Nephron progenitor cell (in vitro differentiated cells): ENCODE measurements at regions not wholly inside any gene's neighbourhood (a gene's known extent, or its start where the extent isn't known, plus 50 kb on each side); places are given as distances from the start of the nearest gene placed in this dataset.

Experiments
- DNase-seq: peaks from one replicate; pipeline ENCODE4 v3.0.0; 2021
- H3K27ac Mint-ChIP-seq: 2 replicates; pipeline ENCODE4 v1.8.0; 2021; ENCODE audit warnings: mild to moderate bottlenecking, moderate library complexity, mixed read lengths
- H3K27me3 Mint-ChIP-seq: 2 replicates; pipeline ENCODE4 v1.8.0; 2021; ENCODE audit warnings: mild to moderate bottlenecking, low read depth, mixed read lengths; ENCODE audit not compliant: poor library complexity
- H3K36me3 Mint-ChIP-seq: 2 replicates; pipeline ENCODE4 v1.8.0; 2021; ENCODE audit warnings: low read depth, mixed read lengths
- H3K4me1 Mint-ChIP-seq: 2 replicates; pipeline ENCODE4 v1.8.0; 2021; ENCODE audit warnings: mixed read lengths
- H3K4me3 Mint-ChIP-seq: 2 replicates; pipeline ENCODE4 v1.8.0; 2021; ENCODE audit warnings: mild to moderate bottlenecking, moderate library complexity, mixed read lengths
- H3K9me3 Mint-ChIP-seq: 2 replicates; pipeline ENCODE4 v1.8.0; 2021; ENCODE audit warnings: mild to moderate bottlenecking, moderate library complexity, mixed read lengths
- TF ChIP-seq, protein P1 (sequence below): fragments of 200-600 bp; sonication (generic); IDR thresholded peaks from 2 replicates; pipeline ENCODE4 v1.5.0; 2021; ENCODE audit warnings: antibody characterized with exemption

DNA sequence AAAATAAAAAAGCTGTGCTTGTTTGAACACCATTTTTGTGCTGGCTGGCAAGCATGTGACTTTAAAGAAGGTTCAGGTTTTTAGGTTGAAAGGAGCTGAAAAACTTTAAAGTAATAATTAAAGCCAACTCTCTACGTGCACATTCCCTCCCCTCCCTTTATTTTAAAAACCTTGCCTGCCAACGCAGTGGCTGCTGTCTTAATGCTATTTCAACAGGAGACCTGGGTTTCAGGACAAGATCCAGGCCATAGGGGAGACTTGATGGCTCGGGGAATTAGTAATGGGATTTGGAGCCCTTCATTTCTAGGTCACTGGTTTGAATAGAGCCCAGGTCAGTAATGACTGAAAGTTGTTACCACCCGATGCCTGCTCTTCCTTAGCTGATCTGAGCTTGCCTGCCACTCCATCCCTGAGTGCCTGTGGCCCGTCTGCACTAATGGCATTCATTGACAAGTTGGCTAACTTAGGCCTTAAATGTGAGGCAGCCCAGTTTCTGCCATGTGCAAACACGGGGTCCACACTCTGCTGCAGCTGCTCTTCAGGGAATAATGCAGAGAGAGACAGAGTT lies 1233.2 kb upstream of the ZEB2 start:
- Mint-ChIP-seq H3K27ac (peak overlapping the region; percentile 49), H3K36me3 (no peaks in the 10 kb centered on the region), H3K9me3 (no peaks in the 10 kb centered on the region), H3K4me3 (no peak overlapping the region), H3K4me1 (peaks cover 43% of the 10 kb centered on the region), H3K27me3 (no peaks in the 10 kb centered on the region)
- TF ChIP-seq, protein P1, sequence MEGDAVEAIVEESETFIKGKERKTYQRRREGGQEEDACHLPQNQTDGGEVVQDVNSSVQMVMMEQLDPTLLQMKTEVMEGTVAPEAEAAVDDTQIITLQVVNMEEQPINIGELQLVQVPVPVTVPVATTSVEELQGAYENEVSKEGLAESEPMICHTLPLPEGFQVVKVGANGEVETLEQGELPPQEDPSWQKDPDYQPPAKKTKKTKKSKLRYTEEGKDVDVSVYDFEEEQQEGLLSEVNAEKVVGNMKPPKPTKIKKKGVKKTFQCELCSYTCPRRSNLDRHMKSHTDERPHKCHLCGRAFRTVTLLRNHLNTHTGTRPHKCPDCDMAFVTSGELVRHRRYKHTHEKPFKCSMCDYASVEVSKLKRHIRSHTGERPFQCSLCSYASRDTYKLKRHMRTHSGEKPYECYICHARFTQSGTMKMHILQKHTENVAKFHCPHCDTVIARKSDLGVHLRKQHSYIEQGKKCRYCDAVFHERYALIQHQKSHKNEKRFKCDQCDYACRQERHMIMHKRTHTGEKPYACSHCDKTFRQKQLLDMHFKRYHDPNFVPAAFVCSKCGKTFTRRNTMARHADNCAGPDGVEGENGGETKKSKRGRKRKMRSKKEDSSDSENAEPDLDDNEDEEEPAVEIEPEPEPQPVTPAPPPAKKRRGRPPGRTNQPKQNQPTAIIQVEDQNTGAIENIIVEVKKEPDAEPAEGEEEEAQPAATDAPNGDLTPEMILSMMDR, result no peak
- no peak for DNase-seq

DNA sequence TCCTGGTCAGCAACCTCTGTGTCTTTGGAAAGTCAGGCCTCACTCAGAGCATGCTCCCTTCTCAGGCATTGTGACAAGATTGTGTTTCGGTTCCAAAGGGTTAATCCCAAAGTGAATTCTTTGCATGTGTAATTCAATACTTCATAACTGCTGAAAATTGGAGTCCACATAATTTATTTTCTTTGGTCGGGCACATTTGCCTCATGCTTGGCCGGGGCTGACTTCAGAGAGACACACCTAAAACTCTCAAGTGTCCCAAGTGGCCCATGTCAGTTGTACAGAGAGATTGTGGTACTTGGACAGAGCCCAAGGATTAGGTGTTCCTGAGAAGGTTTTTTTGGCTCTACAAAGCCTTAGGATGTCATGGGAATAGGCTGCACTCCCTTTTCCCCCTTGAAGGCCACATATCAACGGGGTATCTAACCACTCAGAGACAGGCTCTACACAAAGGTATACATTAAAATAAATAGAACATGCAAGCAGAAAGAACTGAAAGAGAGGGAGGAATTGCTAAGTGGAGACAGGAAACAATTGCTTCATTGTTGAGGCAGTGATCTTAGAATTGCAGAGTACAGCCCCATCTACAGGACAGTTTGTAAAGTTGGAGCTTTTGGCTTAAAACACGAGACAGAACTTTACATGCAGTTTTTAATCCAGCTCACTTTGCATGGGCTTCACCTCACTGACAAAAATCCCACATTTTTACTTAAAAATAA lies 1232.3 kb upstream of the ZEB2 start:
- no peaks in the 10 kb centered on the region for H3K9me3 Mint-ChIP-seq
- H3K4me1 Mint-ChIP-seq, result peaks cover 43% of the 10 kb centered on the region
- H3K27ac Mint-ChIP-seq, result peak overlapping the region; percentile 83
- no peaks in the 10 kb centered on the region for H3K27me3 Mint-ChIP-seq
- DNase-seq, result peak; percentile 4
- TF ChIP-seq, protein P1, result peak; percentile 65
- H3K4me3 Mint-ChIP-seq, result no peak overlapping the region
- no peaks in the 10 kb centered on the region for H3K36me3 Mint-ChIP-seq

DNA sequence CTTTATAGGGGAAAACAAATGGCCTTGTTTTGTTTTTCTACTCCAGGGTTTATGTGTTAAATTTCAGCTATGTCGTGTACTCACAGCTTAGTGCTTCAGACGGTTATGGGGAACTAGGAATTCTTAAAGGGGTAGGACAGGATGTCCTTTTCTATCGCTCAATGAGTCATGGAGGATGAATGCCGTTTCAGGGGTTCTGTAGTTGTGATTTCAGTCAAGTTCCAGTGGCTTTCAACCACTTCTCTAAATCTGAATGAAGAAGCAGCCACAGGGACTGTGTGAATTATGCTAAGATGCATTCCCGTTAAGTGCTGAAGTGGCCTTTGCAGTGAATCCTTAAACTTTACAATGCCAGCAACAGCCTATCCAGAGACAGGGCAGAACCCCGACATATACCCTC lies 1231.7 kb upstream of the ZEB2 start:
- TF ChIP-seq, protein P1, result no peak
- Mint-ChIP-seq H3K4me3 (no peak overlapping the region), H3K27me3 (no peaks in the 10 kb centered on the region), H3K36me3 (no peaks in the 10 kb centered on the region), H3K4me1 (peaks cover 43% of the 10 kb centered on the region), H3K27ac (no peak overlapping the region), H3K9me3 (no peaks in the 10 kb centered on the region)
- DNase-seq, result no peak

DNA sequence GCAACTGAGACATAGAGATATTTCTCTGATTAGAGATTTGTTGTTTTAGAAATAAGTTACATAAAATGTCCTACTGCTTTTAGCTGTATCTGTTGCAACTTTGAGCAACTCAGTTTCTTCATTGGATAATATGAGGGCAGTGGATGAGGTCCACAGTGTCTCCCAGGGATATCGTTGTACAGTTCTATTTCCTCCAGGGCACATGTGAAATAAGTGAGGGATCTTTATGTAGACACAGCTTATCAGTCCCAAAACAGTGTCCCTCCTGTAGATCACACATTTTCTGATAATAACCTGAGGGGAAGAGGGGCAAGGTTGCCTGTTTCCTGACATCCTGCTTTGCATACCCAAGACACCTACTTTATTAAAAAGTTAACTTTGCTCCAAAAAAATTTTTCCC lies 1231.2 kb upstream of the ZEB2 start:
- Mint-ChIP-seq H3K9me3 (no peaks in the 10 kb centered on the region), H3K27ac (no peak overlapping the region), H3K4me1 (peaks cover 43% of the 10 kb centered on the region), H3K27me3 (no peaks in the 10 kb centered on the region), H3K36me3 (no peaks in the 10 kb centered on the region), H3K4me3 (no peak overlapping the region)
- DNase-seq, result no peak
- TF ChIP-seq, protein P1, result no peak

DNA sequence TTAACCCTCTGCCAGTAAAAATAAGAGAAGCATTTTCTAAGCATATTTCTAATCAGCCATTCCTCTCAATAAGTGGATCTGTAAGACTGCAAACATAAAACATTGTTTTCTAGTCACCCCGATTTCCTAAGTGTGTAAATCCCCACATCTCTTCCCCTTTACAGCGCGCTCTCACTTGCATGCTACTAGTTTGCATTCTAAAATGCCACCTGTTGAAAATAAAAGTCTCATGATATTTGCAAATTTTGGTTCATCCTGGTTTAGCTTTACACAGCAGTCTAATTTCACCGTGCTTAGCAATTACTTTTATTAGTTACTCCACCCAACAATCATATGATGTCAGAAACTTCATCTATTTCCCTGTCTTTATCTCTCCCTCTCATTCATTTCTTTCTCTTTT lies 1230.7 kb upstream of the ZEB2 start:
- no peaks in the 10 kb centered on the region for H3K36me3 Mint-ChIP-seq
- H3K4me1 Mint-ChIP-seq, result peaks cover 43% of the 10 kb centered on the region
- H3K27ac Mint-ChIP-seq, result no peak overlapping the region
- no peak for DNase-seq
- no peaks in the 10 kb centered on the region for H3K27me3 Mint-ChIP-seq
- H3K9me3 Mint-ChIP-seq, result no peaks in the 10 kb centered on the region
- no peak overlapping the region for H3K4me3 Mint-ChIP-seq
- TF ChIP-seq, protein P1, result no peak

DNA sequence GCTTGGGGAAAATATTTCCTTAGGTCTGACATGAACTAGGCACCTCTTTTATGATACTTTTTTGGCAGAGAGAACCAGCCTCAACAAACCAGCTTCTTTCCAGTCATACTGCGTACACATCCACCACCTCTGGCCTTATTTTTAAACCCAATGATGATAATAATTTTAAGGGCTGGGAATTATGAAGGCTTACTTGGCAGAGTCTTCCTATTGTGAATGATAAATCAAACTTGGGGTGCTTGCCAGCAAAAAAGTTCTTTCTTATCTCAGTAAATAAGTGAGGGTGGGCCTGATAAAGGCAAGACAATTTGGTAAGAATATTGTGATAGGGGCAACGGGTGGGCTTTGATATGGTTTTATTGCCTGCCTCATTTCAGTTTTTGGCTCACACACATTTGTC lies 1230.2 kb upstream of the ZEB2 start:
- TF ChIP-seq, protein P1, result no peak
- H3K27me3 Mint-ChIP-seq, result no peaks in the 10 kb centered on the region
- no peaks in the 10 kb centered on the region for H3K9me3 Mint-ChIP-seq
- H3K4me3 Mint-ChIP-seq, result no peak overlapping the region
- no peak for DNase-seq
- H3K27ac Mint-ChIP-seq, result no peak overlapping the region
- no peaks in the 10 kb centered on the region for H3K36me3 Mint-ChIP-seq
- peaks cover 43% of the 10 kb centered on the region for H3K4me1 Mint-ChIP-seq
